Neural cell (in vitro differentiated cells): ENCODE measurements at regions not wholly inside any gene's neighbourhood (a gene's known extent, or its start where the extent isn't known, plus 50 kb on each side); places are given as distances from the start of the nearest gene placed in this dataset.
"Not testable (repeated sequence)": the region's sequence is repeated elsewhere in the genome, so short reads cannot be mapped to it uniquely, and the experiment has no call there.

Experiments
- H2AFZ ChIP-seq: fragments of 200-600, 300-800 bp; sonication (generic), shearing (Covaris generic); 2 replicates; pipeline ENCODE4 v1.6.0; 2014; ENCODE audit warnings: low read depth, mild to moderate bottlenecking, antibody characterized with exemption, low read length, moderate library complexity
- H3F3A ChIP-seq: fragments of 200-600 bp; shearing (Covaris generic); 2 replicates; pipeline ENCODE4 v1.6.1; 2016; ENCODE audit warnings: mild to moderate bottlenecking, moderate library complexity, mixed read lengths, antibody characterized with exemption, low read length; ENCODE audit not compliant: insufficient read depth, poor library complexity, severe bottlenecking
- H3K27ac ChIP-seq: fragments of 200-600, 300-800 bp; sonication (generic), shearing (Covaris generic); 2 replicates; pipeline ENCODE4 v1.5.1; 2014; ENCODE audit warnings: mild to moderate bottlenecking, low read length, moderate library complexity
- H3K27me3 ChIP-seq: fragments of 300-800, 200-600 bp; sonication (generic), shearing (Covaris generic); 2 replicates; pipeline ENCODE4 v1.6.0; 2014; ENCODE audit warnings: mild to moderate bottlenecking, low read depth, low read length, moderate library complexity; ENCODE audit not compliant: insufficient read depth
- H3K36me3 ChIP-seq: fragments of 300-800, 200-600 bp; sonication (generic), shearing (Covaris generic); 2 replicates; pipeline ENCODE4 v1.5.1; 2014; ENCODE audit warnings: mild to moderate bottlenecking, antibody characterized with exemption, low read length, moderate library complexity; ENCODE audit not compliant: insufficient read depth
- H3K4me2 ChIP-seq: fragments of 300-800, 200-600 bp; sonication (generic), shearing (Covaris generic); 2 replicates; pipeline ENCODE4 v1.6.0; 2014; ENCODE audit warnings: mild to moderate bottlenecking, low read length
- H3K4me3 ChIP-seq: fragments of 300-800, 200-600 bp; sonication (generic), shearing (Covaris generic); 2 replicates; pipeline ENCODE4 v1.5.1; 2014; ENCODE audit warnings: mild to moderate bottlenecking, low read length, moderate library complexity
- H3K79me2 ChIP-seq: fragments of 200-600 bp; shearing (Covaris generic); replicated peaks from 2 replicates; pipeline ENCODE4 v1.6.0; 2014; ENCODE audit warnings: mild to moderate bottlenecking, low read length, moderate library complexity; ENCODE audit not compliant: insufficient read depth
- H3K9ac ChIP-seq: fragments of 300-800, 200-600 bp; sonication (generic), shearing (Covaris generic); 2 replicates; pipeline ENCODE4 v1.6.1; 2016; ENCODE audit warnings: mild to moderate bottlenecking, low read length, mixed read lengths
- H3K9me2 ChIP-seq: fragments of 200-600 bp; shearing (Covaris generic); 2 replicates; pipeline ENCODE4 v1.6.1; 2016; ENCODE audit warnings: mild to moderate bottlenecking, low read length, mixed read lengths; ENCODE audit not compliant: insufficient read depth
- H3K9me3 ChIP-seq: fragments of 200-600, 300-800 bp; sonication (generic), shearing (Covaris generic); 2 replicates; pipeline ENCODE4 v1.6.1; 2016; ENCODE audit warnings: mild to moderate bottlenecking, mixed run types, low read length, moderate library complexity, mixed read lengths
- H4K20me1 ChIP-seq: fragments of 200-600 bp; shearing (Covaris generic); 2 replicates; pipeline ENCODE4 v1.6.1; 2016; ENCODE audit warnings: mild to moderate bottlenecking, mixed run types; ENCODE audit not compliant: insufficient read depth
- CTCF ChIP-seq: fragments of 450-650 bp; IDR thresholded peaks from 2 replicates; pipeline ENCODE4 v1.5.1; 2014; ENCODE audit warnings: antibody characterized with exemption, mild to moderate bottlenecking, moderate library complexity; ENCODE audit not compliant: poor library complexity, severe bottlenecking
- MXI1 ChIP-seq: fragments of 450-650 bp; conservative IDR thresholded peaks from 2 replicates; pipeline ENCODE4 v1.6.1; 2014; ENCODE audit warnings: antibody characterized with exemption, mild to moderate bottlenecking; ENCODE audit not compliant: poor library complexity, severe bottlenecking
- POLR2AphosphoS5 ChIP-seq: IDR thresholded peaks from 2 replicates; pipeline ENCODE4 v1.6.1; 2012
- TAF1 ChIP-seq: IDR thresholded peaks from 2 replicates; pipeline ENCODE4 v1.6.1; 2012; ENCODE audit warnings: low read depth

- Histone ChIP-seq H2AFZ (no peak overlapping the region), H3K27me3 (no peaks in the 10 kb centered on the region), H3K27ac (no peak overlapping the region), H3K9me2 (no peaks in the 10 kb centered on the region), H3K4me2 (no peak overlapping the region), H4K20me1 (no peaks in the 10 kb centered on the region), H3K4me3 (no peak overlapping the region), H3F3A (no peaks in the 10 kb centered on the region), H3K36me3 (no peaks in the 10 kb centered on the region), H3K9me3 (no peaks in the 10 kb centered on the region), H3K9ac (no peak overlapping the region), H3K79me2 (no peaks in the 10 kb centered on the region)
- TF ChIP-seq POLR2AphosphoS5 (no peak), MXI1 (no peak), TAF1 (no peak)
Observed at GRCh38 chr20:53767206-53767930, 173.7 kb upstream of the ZNF217 start.

GRCh38 chr20:53764415-53764800, 170.8 kb upstream of the ZNF217 start:
- Histone ChIP-seq H3K27me3 (no peaks in the 10 kb centered on the region), H4K20me1 (no peaks in the 10 kb centered on the region), H3K9me2 (no peaks in the 10 kb centered on the region), H2AFZ (peak overlapping the region; percentile 43), H3K79me2 (no peaks in the 10 kb centered on the region), H3K4me3 (peak overlapping the region; percentile 23), H3K9me3 (no peaks in the 10 kb centered on the region), H3K36me3 (no peaks in the 10 kb centered on the region), H3F3A (no peaks in the 10 kb centered on the region), H3K4me2 (no peak overlapping the region), H3K27ac (peak overlapping the region; percentile 2), H3K9ac (peak overlapping the region; percentile 6)
- no peak for TF ChIP-seq MXI1
- peak; percentile 2 for TF ChIP-seq CTCF

- no peaks in the 10 kb centered on the region for H4K20me1 ChIP-seq
- no peaks in the 10 kb centered on the region for H3K9me2 ChIP-seq
- H2AFZ ChIP-seq = peak overlapping the region; percentile 43
- peak overlapping the region; percentile 6 for H3K9ac ChIP-seq
- no peaks in the 10 kb centered on the region for H3K27me3 ChIP-seq
- peak overlapping the region; percentile 8 for H3K27ac ChIP-seq
- H3K36me3 ChIP-seq = no peaks in the 10 kb centered on the region
- H3F3A ChIP-seq = no peaks in the 10 kb centered on the region
- TF ChIP-seq TAF1 (no peak), CTCF (peak; percentile 21)
- H3K9me3 ChIP-seq = no peaks in the 10 kb centered on the region
- peak overlapping the region; percentile 23 for H3K4me3 ChIP-seq
- H3K4me2 ChIP-seq = no peak overlapping the region
- no peaks in the 10 kb centered on the region for H3K79me2 ChIP-seq
Observed at GRCh38 chr20:53763707-53764414, 170.2 kb upstream of the ZNF217 start.

- not testable (repeated sequence) for H3K9me2 ChIP-seq, H3K36me3 ChIP-seq, H3K4me3 ChIP-seq, H3K79me2 ChIP-seq, H3K27me3 ChIP-seq, H2AFZ ChIP-seq, H3F3A ChIP-seq, H4K20me1 ChIP-seq, H3K4me2 ChIP-seq, H3K9ac ChIP-seq, H3K9me3 ChIP-seq, H3K27ac ChIP-seq
Observed at GRCh38 chr20:53762423-53762798, 168.8 kb upstream of the ZNF217 start.
